HG03108 (cell line): ENCODE measurements at regions not wholly inside any gene's neighbourhood (a gene's known extent, or its start where the extent isn't known, plus 50 kb on each side); places are given as distances from the start of the nearest gene placed in this dataset.
"Not testable (repeated sequence)": the region's sequence is repeated elsewhere in the genome, so short reads cannot be mapped to it uniquely, and the experiment has no call there.

Experiments
- ATAC-seq: cut with Tn5 transposase; IDR thresholded peaks from one replicate; pipeline ENCODE4 v1.9.1; 2021; ENCODE audit warnings: moderate library complexity; ENCODE audit not compliant: unreplicated experiment

DNA sequence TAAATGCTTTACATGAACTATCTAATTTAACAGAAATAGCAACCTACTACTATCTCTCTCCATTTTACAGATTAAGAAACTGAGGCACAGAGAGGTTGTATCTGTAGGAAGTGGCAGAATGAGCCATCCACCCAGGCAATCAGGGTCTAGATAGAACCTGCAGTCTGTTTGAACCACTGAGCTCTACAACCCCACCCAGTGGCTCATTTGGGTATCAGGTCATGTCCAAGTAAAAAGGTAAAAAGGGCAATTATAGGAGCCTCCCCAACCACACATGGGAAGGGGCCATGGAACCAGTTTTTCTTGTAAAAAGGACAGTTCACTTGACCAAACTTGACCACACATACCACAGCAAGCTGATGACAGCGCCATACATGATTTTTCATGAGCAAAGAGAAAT, 92.9 kb upstream of the SGCG start:
- no peak for ATAC-seq

DNA sequence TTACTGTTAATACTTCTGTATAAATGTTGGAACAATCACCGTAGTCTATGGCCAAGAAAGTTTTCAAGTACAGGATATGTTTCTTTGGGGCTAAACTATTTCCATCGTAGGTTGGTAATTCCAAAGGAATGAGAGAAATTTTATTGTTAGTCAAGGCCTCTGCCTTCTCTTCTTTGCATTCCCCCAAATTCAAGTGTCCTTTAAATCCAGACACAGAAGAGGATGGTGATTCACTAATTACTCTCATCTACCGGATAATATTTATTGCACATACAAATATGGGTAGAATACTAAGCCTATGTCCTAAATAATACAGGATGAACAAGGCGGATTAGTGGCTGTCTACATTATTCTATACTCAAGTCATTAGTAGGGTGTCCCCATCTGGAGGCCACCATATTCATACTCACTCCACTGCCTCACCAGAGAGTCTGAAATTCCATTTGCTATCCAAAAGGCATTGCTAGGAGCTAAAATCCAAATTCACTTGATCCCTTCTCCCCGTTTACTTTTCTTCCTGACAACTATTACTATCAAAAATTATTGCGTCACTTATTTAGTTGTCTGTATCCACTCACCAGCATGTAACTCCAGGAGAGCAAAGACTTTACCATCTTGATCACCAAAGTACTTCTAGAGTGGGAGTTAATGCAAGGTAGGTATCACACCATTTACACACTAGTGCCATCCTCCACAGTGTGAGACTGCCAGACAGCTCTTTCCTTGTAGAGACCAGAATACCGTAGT, 82.4 kb upstream of the SGCG start:
- no peak for ATAC-seq

DNA sequence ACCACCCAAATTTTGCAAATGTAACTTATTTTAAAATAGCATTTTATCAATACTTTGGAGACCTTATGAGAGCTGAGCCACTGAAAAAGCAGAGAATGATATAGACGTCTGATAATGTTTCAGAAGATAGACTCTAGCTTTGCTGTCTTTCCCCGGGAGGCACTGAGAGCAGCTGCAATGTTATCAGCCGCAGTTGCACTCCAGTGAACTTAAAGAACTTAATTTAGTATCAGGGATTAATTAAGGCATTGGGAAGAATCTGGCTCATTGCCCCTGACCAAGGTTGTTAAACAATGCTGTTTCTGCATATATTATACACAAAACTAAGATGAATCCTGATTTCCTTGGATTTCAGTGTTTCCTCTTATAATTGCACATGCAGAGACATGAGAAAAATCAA, 75.7 kb upstream of the SGCG start:
- no peak for ATAC-seq

DNA sequence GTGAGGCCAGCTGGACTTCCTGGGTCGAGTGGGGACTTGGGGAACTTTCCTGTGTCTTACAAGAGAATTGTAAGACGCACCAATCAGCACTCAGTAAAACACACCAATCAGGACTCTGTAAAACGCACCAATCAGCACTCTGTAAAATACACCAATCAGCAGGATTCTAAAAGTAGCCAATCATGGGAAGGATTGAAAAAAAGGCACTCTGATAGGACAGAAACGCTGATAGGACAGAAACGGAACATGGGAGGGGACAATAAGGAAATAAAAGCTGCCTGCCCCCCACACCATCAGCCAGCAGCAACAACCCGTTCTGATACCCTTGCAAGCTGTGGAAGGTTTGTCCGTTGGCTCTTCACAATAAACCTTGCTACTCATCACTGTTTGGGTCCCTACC, 73.1 kb upstream of the SGCG start:
- no peak for ATAC-seq

DNA sequence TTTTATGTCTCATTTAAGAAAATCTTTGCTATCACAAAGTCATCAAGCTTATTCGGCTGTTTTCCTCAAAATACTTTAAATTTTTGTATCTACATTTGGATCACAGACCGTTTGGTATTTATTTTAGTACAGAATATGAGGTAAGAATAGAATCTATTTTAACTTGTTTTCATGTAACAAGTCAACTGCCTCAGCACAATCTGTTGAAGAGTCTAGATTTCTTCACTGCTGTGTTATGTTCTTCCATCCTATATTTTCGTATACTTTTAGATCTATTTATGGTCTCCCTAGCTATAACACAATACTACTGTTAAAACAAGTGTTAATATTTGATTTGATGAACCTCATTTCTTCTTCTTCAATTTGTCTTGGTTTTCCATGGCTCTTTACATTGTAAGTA, 61.6 kb upstream of the SGCG start:
- no peak for ATAC-seq

DNA sequence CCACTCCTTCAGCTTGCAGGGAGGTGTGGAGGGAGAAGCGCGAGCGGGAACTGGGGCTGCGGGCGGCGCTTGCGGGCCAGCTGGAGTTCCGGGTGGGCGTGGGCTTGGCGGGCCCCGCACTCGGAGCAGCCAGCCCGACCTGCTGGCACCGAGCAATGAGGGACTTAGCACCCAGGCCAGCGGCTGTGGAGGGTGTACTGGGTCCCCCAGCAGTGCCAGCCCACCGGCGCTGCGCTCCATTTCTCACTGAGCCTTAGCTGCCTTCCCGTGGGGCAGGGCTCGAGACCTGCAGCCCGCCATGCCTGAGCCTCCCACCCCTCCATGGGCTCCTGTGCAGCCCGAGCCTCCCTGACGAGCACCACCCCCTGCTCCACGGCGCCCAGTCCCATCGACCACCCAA, 53.2 kb upstream of the SGCG start:
- not testable (repeated sequence) for ATAC-seq

DNA sequence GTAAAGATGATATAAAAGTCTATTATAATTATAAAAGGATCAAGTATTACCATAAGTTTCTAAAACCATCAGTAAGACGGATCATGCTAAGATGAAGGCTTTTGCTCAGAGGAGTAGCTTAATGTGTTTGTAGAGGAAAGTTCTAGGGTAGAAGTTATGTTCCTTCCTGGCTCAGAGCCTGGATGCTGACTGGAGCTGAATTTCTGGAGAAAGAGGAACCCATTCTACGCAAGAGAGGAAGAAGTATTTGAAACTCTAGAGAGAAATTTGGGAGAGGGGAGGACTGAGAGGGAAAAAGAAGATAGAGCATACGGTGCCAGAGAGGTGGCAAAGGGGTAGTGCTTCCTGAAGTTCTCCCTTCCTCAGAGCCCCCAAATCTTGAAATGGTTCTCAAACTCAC, 51.4 kb upstream of the SGCG start:
- no peak for ATAC-seq
